Right atrium auricular region (tissue), 2 donors: ENCODE measurements at regions not wholly inside any gene's neighbourhood (a gene's known extent, or its start where the extent isn't known, plus 50 kb on each side); places are given as distances from the start of the nearest gene placed in this dataset.

Experiments used
- DNase-seq: peaks from one replicate; pipeline ENCODE4 v3.0.0-alpha.2; 2019; ENCODE audit warnings: low spot score
- H3K27ac ChIP-seq, 2 donors: fragments of 200-600 bp; sonication (generic); 1 replicate in 1 of 2; 2 replicates in 1 of 2; pipeline ENCODE4 v1.5.1; 2016 to 2019
- H3K27me3 ChIP-seq, 2 donors: fragments of 200-600 bp; sonication (generic); one replicate each; pipeline versions ENCODE4 v1.5.1 to v1.6.0; 2017 to 2019
- H3K36me3 ChIP-seq: fragments of 200-600 bp; sonication (generic); one replicate; pipeline ENCODE4 v1.5.1; 2016
- H3K4me1 ChIP-seq, 2 donors: fragments of 200-600 bp; sonication (generic); one replicate each; pipeline versions ENCODE4 v1.5.1 to v1.6.0; 2017 to 2019
- H3K4me3 ChIP-seq, 2 donors: fragments of 200-600 bp; sonication (generic); 1 replicate in 1 of 2; 2 replicates in 1 of 2; pipeline ENCODE4 v1.5.1; 2017 to 2019; ENCODE audit warnings: mild to moderate bottlenecking in 1 of 2, moderate library complexity in 1 of 2
- H3K9me3 ChIP-seq, 2 donors: fragments of 200-600 bp; sonication (generic); one replicate each; pipeline ENCODE4 v1.5.1; 2019
- CTCF ChIP-seq, 2 donors: fragments of 200-600 bp; sonication (generic); IDR thresholded peaks; one replicate each; pipeline ENCODE4 v1.5.1; 2019; ENCODE audit warnings: antibody characterized with exemption in 2 of 2

- no peak for DNase-seq
- no peak overlapping the region for H3K4me3 ChIP-seq
- H3K27ac ChIP-seq: no peak overlapping the region
- no peaks in the 10 kb centered on the region for H3K36me3 ChIP-seq
- H3K9me3 ChIP-seq: no peaks in the 10 kb centered on the region
- H3K27me3 ChIP-seq: no peaks in the 10 kb centered on the region
- H3K4me1 ChIP-seq: no peaks in the 10 kb centered on the region
- TF ChIP-seq CTCF (IDR thresholded peaks at IDR 0.05): no peak
Measured at GRCh38 chr12:58981961-58982360, 61.7 kb upstream of the LRIG3 start.

- Histone ChIP-seq H3K36me3 (no peaks in the 10 kb centered on the region), H3K27me3 (no peaks in the 10 kb centered on the region), H3K4me3 (no peak overlapping the region), H3K4me1 (no peaks in the 10 kb centered on the region), H3K9me3 (no peaks in the 10 kb centered on the region), H3K27ac (no peak overlapping the region)
- no peak for TF ChIP-seq CTCF (IDR thresholded peaks at IDR 0.05)
- DNase-seq: no peak
Measured at GRCh38 chr12:58980768-58981167, 60.5 kb upstream of the LRIG3 start.

- H3K4me3 ChIP-seq: no peak overlapping the region
- H3K27me3 ChIP-seq: no peaks in the 10 kb centered on the region
- no peaks in the 10 kb centered on the region for H3K9me3 ChIP-seq
- no peak for TF ChIP-seq CTCF (IDR thresholded peaks at IDR 0.05)
- DNase-seq: no peak
- no peak overlapping the region for H3K27ac ChIP-seq
- H3K36me3 ChIP-seq: no peaks in the 10 kb centered on the region
- no peaks in the 10 kb centered on the region for H3K4me1 ChIP-seq
Measured at GRCh38 chr12:58978717-58979116, 58.4 kb upstream of the LRIG3 start.

GRCh38 chr12:58977476-58977875, 57.2 kb upstream of the LRIG3 start:
- Histone ChIP-seq H3K4me3 (no peak overlapping the region), H3K4me1 (no peaks in the 10 kb centered on the region), H3K9me3 (no peaks in the 10 kb centered on the region), H3K27me3 (no peaks in the 10 kb centered on the region), H3K36me3 (no peaks in the 10 kb centered on the region), H3K27ac (no peak overlapping the region)
- DNase-seq: no peak
- no peak for TF ChIP-seq CTCF (IDR thresholded peaks at IDR 0.05)

- H3K9me3 ChIP-seq: no peaks in the 10 kb centered on the region
- no peak for TF ChIP-seq CTCF (IDR thresholded peaks at IDR 0.05)
- DNase-seq: no peak
- no peaks in the 10 kb centered on the region for H3K36me3 ChIP-seq
- no peak overlapping the region for H3K4me3 ChIP-seq
- no peak overlapping the region for H3K27ac ChIP-seq
- no peaks in the 10 kb centered on the region for H3K4me1 ChIP-seq
- H3K27me3 ChIP-seq: no peaks in the 10 kb centered on the region
Measured at GRCh38 chr12:58976146-58976545, 55.8 kb upstream of the LRIG3 start.
